ENCODE measurements at regions not wholly inside any gene's neighbourhood (a gene's known extent, or its start where the extent isn't known, plus 50 kb on each side); places are given as distances from the start of the nearest gene placed in this dataset.

- TF ChIP-seq, protein P1, sequence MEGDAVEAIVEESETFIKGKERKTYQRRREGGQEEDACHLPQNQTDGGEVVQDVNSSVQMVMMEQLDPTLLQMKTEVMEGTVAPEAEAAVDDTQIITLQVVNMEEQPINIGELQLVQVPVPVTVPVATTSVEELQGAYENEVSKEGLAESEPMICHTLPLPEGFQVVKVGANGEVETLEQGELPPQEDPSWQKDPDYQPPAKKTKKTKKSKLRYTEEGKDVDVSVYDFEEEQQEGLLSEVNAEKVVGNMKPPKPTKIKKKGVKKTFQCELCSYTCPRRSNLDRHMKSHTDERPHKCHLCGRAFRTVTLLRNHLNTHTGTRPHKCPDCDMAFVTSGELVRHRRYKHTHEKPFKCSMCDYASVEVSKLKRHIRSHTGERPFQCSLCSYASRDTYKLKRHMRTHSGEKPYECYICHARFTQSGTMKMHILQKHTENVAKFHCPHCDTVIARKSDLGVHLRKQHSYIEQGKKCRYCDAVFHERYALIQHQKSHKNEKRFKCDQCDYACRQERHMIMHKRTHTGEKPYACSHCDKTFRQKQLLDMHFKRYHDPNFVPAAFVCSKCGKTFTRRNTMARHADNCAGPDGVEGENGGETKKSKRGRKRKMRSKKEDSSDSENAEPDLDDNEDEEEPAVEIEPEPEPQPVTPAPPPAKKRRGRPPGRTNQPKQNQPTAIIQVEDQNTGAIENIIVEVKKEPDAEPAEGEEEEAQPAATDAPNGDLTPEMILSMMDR (IDR thresholded peaks at IDR 0.05; ENCODE audit: unreplicated experiment in 3 of 3): peak; percentile 87 to 88 (median 88)
- no peaks in the 10 kb centered on the region for H3K27me3 Mint-ChIP-seq (ENCODE audit: low read depth)
- H3K4me1 Mint-ChIP-seq: peaks cover 36% of the 10 kb centered on the region
- no peaks in the 10 kb centered on the region for H3K36me3 Mint-ChIP-seq (ENCODE audit: low read depth)
- H3K4me3 Mint-ChIP-seq: no peak overlapping the region
- H3K9me3 Mint-ChIP-seq: no peaks in the 10 kb centered on the region
- H3K27ac Mint-ChIP-seq: peak overlapping the region; percentile 53 to 74 (median 73)
Measured at GRCh38 chr4:136864604-136865185, 667.6 kb downstream of the PCDH18 start.

- Mint-ChIP-seq H3K36me3 (ENCODE audit: low read depth) (no peaks in the 10 kb centered on the region), H3K9me3 (no peaks in the 10 kb centered on the region)
- TF ChIP-seq, protein P1 (IDR thresholded peaks at IDR 0.05; ENCODE audit: unreplicated experiment in 3 of 3): no peak
Measured at GRCh38 chr4:136863756-136864155, 668.5 kb downstream of the PCDH18 start.

DNA sequence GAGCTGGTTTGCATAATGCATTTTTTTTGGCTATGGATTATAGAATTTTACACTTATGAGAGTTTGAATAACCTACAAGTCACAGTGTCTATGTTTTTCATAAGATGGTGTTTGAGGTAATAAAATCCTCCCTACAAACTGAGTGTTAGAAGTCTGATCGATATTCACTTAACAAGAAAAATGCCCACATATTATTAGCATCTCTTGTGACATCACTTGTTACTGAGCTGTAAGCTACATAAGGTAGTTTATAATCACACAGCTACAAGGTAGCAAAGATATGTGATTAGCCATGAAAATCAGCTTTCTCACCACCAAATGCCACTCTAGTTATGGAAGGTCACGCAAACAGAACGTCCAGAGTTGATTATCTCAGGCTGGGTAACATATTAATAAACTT, 669.6 kb downstream of the PCDH18 start:
- Mint-ChIP-seq H3K27me3 (ENCODE audit: low read depth) (no peaks in the 10 kb centered on the region), H3K4me3 (no peak overlapping the region), H3K27ac (peak overlapping the region; percentile 45 to 78 (median 77)), H3K4me1 (peaks cover 40% of the 10 kb centered on the region), H3K36me3 (ENCODE audit: low read depth) (no peaks in the 10 kb centered on the region), H3K9me3 (no peaks in the 10 kb centered on the region)
- TF ChIP-seq, protein P1 (IDR thresholded peaks at IDR 0.05; ENCODE audit: unreplicated experiment in 3 of 3): no peak

More at GRCh38 chr4:136863756-136864155, 668.5 kb downstream of the PCDH18 start:
- Mint-ChIP-seq H3K4me3 (peak overlapping the region in 1 of 3 experiments; percentile 27), H3K27ac (peak overlapping the region; percentile 74 to 92 (median 89)), H3K4me1 (peaks cover 40% of the 10 kb centered on the region), H3K27me3 (ENCODE audit: low read depth) (no peaks in the 10 kb centered on the region)

- H3K27me3 Mint-ChIP-seq (ENCODE audit: low read depth): no peaks in the 10 kb centered on the region
Measured at GRCh38 chr4:136861091-136861490, 671.2 kb downstream of the PCDH18 start.

DNA sequence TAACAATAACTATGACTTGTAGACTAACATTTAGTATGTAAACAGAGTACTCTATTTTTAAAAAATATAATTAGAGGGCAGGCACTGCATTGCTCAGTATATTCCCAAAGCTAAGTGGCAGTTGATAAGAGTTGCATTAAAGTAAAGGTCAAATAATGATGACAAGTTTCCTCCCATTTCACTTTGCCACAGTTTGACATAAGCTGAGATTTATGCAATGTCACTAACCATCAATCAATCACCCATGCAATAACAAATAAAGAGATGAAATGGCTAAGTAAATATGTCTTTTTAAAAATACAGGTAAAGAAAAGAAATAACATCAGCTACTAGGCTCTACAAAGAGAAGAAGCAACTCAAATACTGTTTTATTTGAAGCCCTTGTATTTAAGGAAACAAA, 673.4 kb downstream of the PCDH18 start:
- no peak overlapping the region for H3K27ac Mint-ChIP-seq

More at GRCh38 chr4:136861091-136861490, 671.2 kb downstream of the PCDH18 start:
- peaks cover 39% of the 10 kb centered on the region for H3K4me1 Mint-ChIP-seq
- H3K9me3 Mint-ChIP-seq: peaks cover 12% of the 10 kb centered on the region
- peak overlapping the region; percentile 9 to 50 (median 37) for H3K27ac Mint-ChIP-seq
- no peaks in the 10 kb centered on the region for H3K36me3 Mint-ChIP-seq (ENCODE audit: low read depth)
- no peak overlapping the region for H3K4me3 Mint-ChIP-seq
- TF ChIP-seq, protein P1 (IDR thresholded peaks at IDR 0.05; ENCODE audit: unreplicated experiment in 3 of 3): no peak

More for the DNA sequence above, 673.4 kb downstream of the PCDH18 start:
- peaks cover 3% of the 10 kb centered on the region for H3K36me3 Mint-ChIP-seq (ENCODE audit: low read depth)
- H3K4me3 Mint-ChIP-seq: no peak overlapping the region
- no peaks in the 10 kb centered on the region for H3K27me3 Mint-ChIP-seq (ENCODE audit: low read depth)
- peaks cover 23% of the 10 kb centered on the region for H3K9me3 Mint-ChIP-seq
- TF ChIP-seq, protein P1 (IDR thresholded peaks at IDR 0.05; ENCODE audit: unreplicated experiment in 3 of 3): no peak
- peaks cover 28% of the 10 kb centered on the region for H3K4me1 Mint-ChIP-seq

Data from nephron (organoid).